A549 (cell line): ENCODE measurements at regions not wholly inside any gene's neighbourhood (a gene's known extent, or its start where the extent isn't known, plus 50 kb on each side); places are given as distances from the start of the nearest gene placed in this dataset.

ENCODE experiments used
- ATAC-seq, 2 experiments: fragments of 200-7000 bp in 1 of 2; fragments of >200 bp in 1 of 2; cut with Nextera tagmentation in 1 of 2; cut with Tn5 transposase in 1 of 2; 3 replicates each; pipeline versions ENCODE4 v1.8.0 to v1.9.1; 2018 to 2020; ENCODE audit warnings: mild to moderate bottlenecking in 1 of 2, moderate library complexity in 1 of 2
- CTCF ChIA-PET: fragments of 300-600 bp; sonication (Branson Sonifier 250); formaldehyde crosslinking; extraction: SDS; loops from one replicate; lab custom pipeline; 2021; ENCODE audit warnings: antibody characterized with exemption, inconsistent platforms; lab: Yijun Ruan, JAX
- POLR2A ChIA-PET: fragments of 350-600 bp; formaldehyde crosslinking; extraction: SDS; loops from one replicate; lab custom pipeline; 2021; ENCODE audit warnings: antibody characterized with exemption, inconsistent platforms; lab: Yijun Ruan, JAX
- DNase-seq, 2 experiments: peaks; one replicate each; pipeline versions ENCODE4 v3.0.0 to v3.0.0-alpha.2; 2011 to 2016; ENCODE audit warnings: low read depth in 1 of 2, low spot score in 1 of 2
- FAIRE-seq: peaks from 2 replicates; lab custom pipeline; 2011; peaks lifted over from hg19 to GRCh38; lab: Jason Lieb, UNC
- H3K27ac ChIP-seq, 2 experiments: fragments of >200 bp; sonication (Bioruptor Twin); formaldehyde crosslinking; 3 replicates each; pipeline ENCODE4 v1.5.1; 2016 to 2017
- H3K4me1 ChIP-seq: fragments of >200 bp; sonication (Bioruptor Twin); formaldehyde crosslinking; 3 replicates; pipeline ENCODE4 v1.6.1; 2016
- H3K4me2 ChIP-seq: fragments of >200 bp; sonication (Bioruptor Twin); formaldehyde crosslinking; 3 replicates; pipeline ENCODE4 v1.6.1; 2016
- H3K4me3 ChIP-seq: fragments of >200 bp; sonication (Bioruptor Twin); formaldehyde crosslinking; 3 replicates; pipeline ENCODE4 v1.5.1; 2016
- H3K9me3 ChIP-seq: fragments of >200 bp; sonication (Bioruptor Twin); formaldehyde crosslinking; 3 replicates; pipeline ENCODE4 v1.6.1; 2016
- BCL3 ChIP-seq: fragments of >200 bp; sonication (Bioruptor Twin); formaldehyde crosslinking; IDR thresholded peaks from 3 replicates; pipeline ENCODE4 v1.6.1; 2016
- CBX8 ChIP-seq: fragments of 200-600 bp; sonication (generic); IDR thresholded peaks from 2 replicates; pipeline ENCODE4 v1.6.1; 2016
- CEBPB ChIP-seq, 2 experiments: fragments of >200 bp in 1 of 2; sonication (Bioruptor Twin) in 1 of 2; formaldehyde crosslinking in 1 of 2; IDR thresholded peaks; 2 replicates each; pipeline ENCODE4 v1.6.1; 2012 to 2016
- CHD2 ChIP-seq: fragments of 150-350 bp; IDR thresholded peaks from 2 replicates; pipeline ENCODE4 v1.6.1; 2014; ENCODE audit warnings: low read length; ENCODE audit not compliant: partially characterized antibody
- ELK1 ChIP-seq: fragments of 150-350 bp; IDR thresholded peaks from 2 replicates; pipeline ENCODE4 v1.6.1; 2014; ENCODE audit warnings: low read depth, mild to moderate bottlenecking, low read length
- FOSB ChIP-seq: fragments of 250-450 bp; sonication (Bioruptor Pico); IDR thresholded peaks from 2 replicates; pipeline ENCODE4 v1.5.0; 2020; ENCODE audit warnings: mild to moderate bottlenecking, moderate library complexity
- GATA3 ChIP-seq: IDR thresholded peaks from 2 replicates; pipeline ENCODE4 v1.6.1; 2012; ENCODE audit warnings: borderline replicate concordance
- HOXB5 ChIP-seq: fragments of 250-450 bp; sonication (Bioruptor Pico); IDR thresholded peaks from 2 replicates; pipeline ENCODE4 v1.5.0; 2020; ENCODE audit warnings: mild to moderate bottlenecking, moderate library complexity
- KDM5A ChIP-seq: fragments of 200-600 bp; sonication (generic); IDR thresholded peaks from 2 replicates; pipeline ENCODE4 v1.6.1; 2016; ENCODE audit warnings: antibody characterized with exemption, mild to moderate bottlenecking
- MAZ ChIP-seq: fragments of 150-350 bp; IDR thresholded peaks from 2 replicates; pipeline ENCODE4 v1.6.1; 2014; ENCODE audit warnings: antibody characterized with exemption, low read depth, low read length, borderline replicate concordance
- MYC ChIP-seq: IDR thresholded peaks from 2 replicates; pipeline ENCODE4 v1.6.1; 2012; ENCODE audit warnings: mild to moderate bottlenecking, inconsistent platforms, low read length, improper control_type of control experiment, borderline replicate concordance
- NR3C1 ChIP-seq: fragments of >200 bp; sonication (Bioruptor Twin); formaldehyde crosslinking; IDR thresholded peaks from 3 replicates; pipeline ENCODE4 v1.6.1; 2017
- PBX3 ChIP-seq: IDR thresholded peaks from 2 replicates; pipeline ENCODE4 v1.6.1; 2012
- RFX5 ChIP-seq: fragments of 450-650 bp; IDR thresholded peaks from 2 replicates; pipeline ENCODE4 v1.7.1; 2014; ENCODE audit warnings: antibody characterized with exemption, mild to moderate bottlenecking, moderate library complexity
- RNF2 ChIP-seq: fragments of 200-600 bp; sonication (generic); IDR thresholded peaks from 2 replicates; pipeline ENCODE4 v1.6.1; 2016; ENCODE audit warnings: low read depth, mild to moderate bottlenecking, antibody characterized with exemption, moderate library complexity, borderline replicate concordance
- SREBF2 ChIP-seq: fragments of 450-650 bp; IDR thresholded peaks from 2 replicates; pipeline ENCODE4 v1.6.1; 2014; ENCODE audit warnings: mild to moderate bottlenecking, moderate library complexity
- TFCP2L1 ChIP-seq: fragments of 250-450 bp; sonication (Bioruptor Pico); IDR thresholded peaks from 2 replicates; pipeline ENCODE4 v1.5.0; 2021; ENCODE audit warnings: mild to moderate bottlenecking
- USF2 ChIP-seq: fragments of 450-650 bp; IDR thresholded peaks from 2 replicates; pipeline ENCODE4 v1.6.1; 2014; ENCODE audit warnings: antibody characterized with exemption
- ZFP36 ChIP-seq: fragments of 450-650 bp; IDR thresholded peaks from 2 replicates; pipeline ENCODE4 v1.6.1; 2014; ENCODE audit warnings: borderline replicate concordance; ENCODE audit not compliant: partially characterized antibody
- WGBS: methylation state at CpG from one replicate; pipeline ENCODE4 v1.1.6; 2017; ENCODE audit errors: missing lambda C conversion rate; 5-methylcytosine and 5-hydroxymethylcytosine counted together

GRCh38 chr11:8814209-8814922 lies 96.6 kb upstream of the AKIP1 start:
- H3K4me3 ChIP-seq = no peak overlapping the region
- WGBS = 75% methylated on average over 4 of the region's 4 CpGs
- H3K27ac ChIP-seq = peak overlapping the region in 1 of 2 experiments; percentile 72; a peak in 3 of 6 replicates
- ATAC-seq (no peak; a peak in 1 of 6 replicates), DNase-seq (no peak), FAIRE-seq (no peak)
- H3K4me2 ChIP-seq = 0 out of 3 replicates have a peak overlapping the region, but pooled peaks have one; percentile 19
- POLR2A ChIA-PET = interaction anchor here (1.0 to 2.2 kb wide), 2 partner anchors 126 to 132 kb away, joined by 3 to 16 read pairs; partner anchors contain the start of genes RPL27A and TRIM66
- CTCF ChIA-PET = interaction anchor here (0.6 to 2.7 kb wide), 24 partner anchors 10 to 146 kb away, joined by 3 to 9 read pairs (median 4); partner anchors contain the start of gene RPL27A
- TF ChIP-seq MAZ = no peak
- no peak for TF ChIP-seq PBX3
- no peak for TF ChIP-seq ELK1
- TF ChIP-seq USF2 = no peak
- TF ChIP-seq SREBF2 = no peak
- no peaks in the 10 kb centered on the region for H3K9me3 ChIP-seq
- H3K4me1 ChIP-seq = peaks cover 30% of the 10 kb centered on the region

GRCh38 chr11:8814923-8815240 lies 96.1 kb upstream of the AKIP1 start:
- 100% methylated on average over 2 of the region's 2 CpGs for WGBS
- Histone ChIP-seq H3K4me3 (no peak overlapping the region), H3K9me3 (no peaks in the 10 kb centered on the region), H3K4me1 (peaks cover 30% of the 10 kb centered on the region), H3K27ac (peak overlapping the region in 1 of 2 experiments; percentile 72; a peak in 1 of 6 replicates), H3K4me2 (no peak overlapping the region)
- no peak for FAIRE-seq
- ChIA-PET POLR2A (interaction anchor here (1.0 to 2.2 kb wide), 2 partner anchors 126 to 133 kb away, joined by 3 to 16 read pairs; partner anchors contain the start of genes RPL27A and TRIM66), CTCF (interaction anchor here (1.2 to 2.7 kb wide), 7 partner anchors 10 to 145 kb away, joined by 3 to 8 read pairs (median 5); no protein-coding TSS in a partner anchor)
- no peak for DNase-seq
- TF ChIP-seq FOSB (CRISPR knock-in tag) = no peak
- no peak for TF ChIP-seq GATA3
- no peak for TF ChIP-seq KDM5A
- TF ChIP-seq RFX5 = no peak
- TF ChIP-seq RNF2 = no peak
- TF ChIP-seq MYC = no peak
- TF ChIP-seq BCL3 = no peak
- no peak for TF ChIP-seq ELK1
- no peak for TF ChIP-seq ZFP36
- no peak for TF ChIP-seq HOXB5 (CRISPR knock-in tag)
- TF ChIP-seq CEBPB (IDR thresholded peaks at IDR 0.05) = no peak
- TF ChIP-seq NR3C1 = no peak
- no peak for TF ChIP-seq TFCP2L1
- no peak for TF ChIP-seq CBX8
- TF ChIP-seq CHD2 = no peak
- ATAC-seq = no peak
